GM19467 (cell line): ENCODE measurements at regions not wholly inside any gene's neighbourhood (a gene's known extent, or its start where the extent isn't known, plus 50 kb on each side); places are given as distances from the start of the nearest gene placed in this dataset.

Experiments
- ATAC-seq: cut with Tn5 transposase; IDR thresholded peaks from one replicate; pipeline ENCODE4 v1.9.1; 2021; ENCODE audit warnings: mild to moderate bottlenecking, moderate library complexity; ENCODE audit not compliant: unreplicated experiment

DNA sequence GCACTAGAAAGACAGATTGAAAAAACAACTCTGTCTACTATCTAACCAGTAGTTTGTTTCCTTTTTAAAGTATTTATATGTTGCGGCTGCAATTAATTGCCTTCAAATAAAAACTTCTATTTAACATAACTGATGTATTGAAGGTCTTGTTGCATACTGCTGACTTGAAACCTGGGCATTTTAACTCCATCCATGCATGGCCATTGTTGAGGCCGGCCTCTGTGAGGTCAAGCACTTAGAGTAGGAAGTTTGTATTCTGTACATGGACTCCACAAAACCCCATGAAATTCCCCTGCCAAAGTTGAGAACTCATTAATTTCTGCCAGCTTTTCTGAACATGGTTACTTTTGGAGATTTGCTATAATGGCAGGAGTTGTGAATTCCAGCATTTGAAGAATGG is 150.6 kb downstream of the GAS1 start:
- ATAC-seq: no peak

DNA sequence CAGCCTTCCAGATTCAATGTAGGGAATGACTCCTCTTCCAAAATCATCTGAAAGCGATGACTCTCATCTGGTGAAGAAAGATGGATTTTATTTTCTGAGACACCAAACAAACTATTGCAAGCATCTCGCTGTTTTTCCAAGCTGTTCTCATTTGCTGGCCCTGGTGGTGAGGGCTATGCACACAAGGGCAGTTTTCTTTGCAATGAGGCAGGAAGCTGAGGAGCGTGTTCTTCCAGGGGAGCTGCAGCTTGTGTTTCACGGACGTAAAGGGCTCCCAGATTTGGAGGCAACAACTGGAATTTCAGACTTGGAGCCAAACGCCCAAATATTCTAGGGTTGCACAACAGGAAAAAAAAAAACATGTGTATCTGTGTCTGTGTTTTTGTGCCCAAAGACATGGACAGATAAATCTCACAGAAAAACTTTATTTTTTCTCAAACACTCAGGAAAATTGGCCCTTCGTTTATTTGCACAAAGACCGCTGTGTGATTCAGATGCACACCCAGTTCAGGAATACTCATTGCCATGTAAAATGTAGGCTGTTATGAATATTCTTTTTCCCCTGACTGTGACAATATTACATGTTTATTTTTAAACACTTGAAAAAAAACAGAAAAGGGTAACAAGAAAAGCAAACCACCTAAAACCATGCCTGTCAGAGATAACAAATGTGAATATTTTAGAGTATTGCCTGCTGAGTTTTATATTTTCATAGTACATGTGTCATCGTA is 151.3 kb downstream of the GAS1 start:
- ATAC-seq: no peak

DNA sequence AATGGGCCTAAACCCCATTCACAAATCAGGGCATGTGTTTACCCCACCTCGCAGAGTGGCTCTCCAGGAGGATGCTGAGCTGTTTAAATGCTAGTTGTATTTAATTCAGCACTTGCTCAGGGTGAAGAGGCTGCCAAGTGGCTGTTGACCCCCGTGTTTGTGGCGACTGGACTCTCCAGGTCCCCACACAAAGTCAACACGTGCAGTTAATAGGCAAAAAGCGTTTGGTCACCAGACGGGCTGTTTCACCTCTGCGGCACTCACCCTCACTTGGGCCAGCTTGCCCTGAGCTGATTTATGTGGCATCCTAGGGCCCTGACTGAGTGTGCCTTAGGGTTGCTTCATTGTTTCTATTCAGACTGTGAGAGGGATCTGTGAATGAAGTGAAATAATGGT is 152.3 kb downstream of the GAS1 start:
- no peak for ATAC-seq

DNA sequence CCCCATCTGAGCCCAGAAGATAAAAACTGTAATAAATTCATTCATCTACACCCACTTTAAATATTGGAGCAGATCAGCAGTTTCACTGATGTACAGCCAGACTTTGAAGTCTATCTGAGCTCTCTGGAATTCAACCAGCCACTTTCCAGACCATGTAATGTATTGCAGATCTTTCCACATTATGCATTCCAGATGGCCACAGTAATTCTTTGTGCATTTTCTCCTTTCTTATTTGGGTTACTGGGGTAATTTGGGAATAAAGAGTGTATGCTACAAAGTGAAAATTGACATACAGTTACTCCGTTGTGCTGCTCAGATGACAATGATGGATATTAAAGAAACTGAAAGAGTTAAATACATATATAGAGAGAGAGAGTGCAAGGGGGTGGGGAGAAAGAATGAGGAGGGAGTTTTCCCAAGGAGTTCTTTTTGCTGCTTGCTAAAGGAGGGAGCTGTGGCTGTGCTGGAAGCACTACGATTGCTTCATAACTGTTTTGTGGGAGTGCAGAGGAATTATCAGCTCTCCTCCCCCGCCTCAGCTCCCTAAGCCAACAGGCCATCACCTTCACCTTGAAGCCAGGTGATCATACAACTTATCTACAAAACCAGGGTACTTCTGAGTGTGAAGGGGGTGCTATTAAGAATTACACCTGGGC is 152.8 kb downstream of the GAS1 start:
- ATAC-seq: no peak

DNA sequence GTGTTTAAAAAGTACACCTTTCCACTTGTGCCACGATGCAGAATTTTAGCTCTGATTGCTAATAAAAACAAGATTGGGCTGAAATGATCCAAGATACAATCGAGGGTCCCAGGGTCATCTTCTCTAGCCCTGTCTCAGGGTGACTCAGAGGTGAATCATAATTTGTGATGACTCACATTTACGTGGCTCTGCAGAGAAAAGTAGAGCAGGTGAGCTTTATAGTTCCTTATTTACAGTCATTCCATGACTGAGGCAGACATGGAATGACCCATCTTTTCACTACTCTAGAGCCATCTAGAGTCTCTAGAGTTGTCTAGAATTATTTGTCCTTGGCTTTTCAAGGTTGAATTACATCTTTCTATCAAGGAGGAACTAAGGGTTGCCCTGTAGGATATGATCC is 155.2 kb downstream of the GAS1 start:
- no peak for ATAC-seq

DNA sequence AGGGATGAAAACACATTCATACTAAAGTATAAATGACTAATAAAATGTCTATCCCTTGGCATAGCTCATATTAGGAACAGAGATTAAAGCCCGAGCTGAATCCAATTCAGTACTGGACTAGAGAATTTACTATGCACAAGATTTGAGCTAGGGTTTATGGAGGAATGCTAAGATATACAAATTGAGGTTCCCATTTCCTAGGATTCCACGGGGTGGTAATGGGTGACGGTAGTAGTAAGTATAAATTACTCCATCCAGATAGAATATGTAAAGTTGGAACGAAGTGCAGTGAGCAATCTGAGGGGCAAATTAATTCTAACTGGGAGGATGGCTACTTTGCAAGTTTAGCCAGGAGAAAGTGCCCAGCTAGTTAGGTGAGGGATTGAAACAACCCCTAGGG is 156.5 kb downstream of the GAS1 start:
- ATAC-seq: no peak

DNA sequence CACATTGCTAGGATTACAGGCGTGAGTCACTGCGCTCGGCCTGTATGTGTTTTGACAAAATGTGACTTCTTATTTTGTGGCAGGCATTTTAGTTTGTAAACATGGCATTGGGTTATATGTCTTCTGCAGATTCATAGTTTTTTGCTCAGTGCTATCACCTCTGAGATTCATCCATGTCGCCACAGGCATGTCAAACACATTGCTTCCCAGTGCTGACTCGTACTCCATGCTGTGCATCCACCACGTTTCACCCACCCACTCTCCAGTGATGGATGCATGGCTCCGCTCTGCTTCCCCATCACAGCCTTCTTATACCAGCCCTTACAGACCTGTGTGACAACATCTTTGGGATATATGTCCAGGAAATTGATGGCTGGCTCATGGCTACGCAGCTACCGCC is 158.8 kb downstream of the GAS1 start:
- ATAC-seq: no peak

DNA sequence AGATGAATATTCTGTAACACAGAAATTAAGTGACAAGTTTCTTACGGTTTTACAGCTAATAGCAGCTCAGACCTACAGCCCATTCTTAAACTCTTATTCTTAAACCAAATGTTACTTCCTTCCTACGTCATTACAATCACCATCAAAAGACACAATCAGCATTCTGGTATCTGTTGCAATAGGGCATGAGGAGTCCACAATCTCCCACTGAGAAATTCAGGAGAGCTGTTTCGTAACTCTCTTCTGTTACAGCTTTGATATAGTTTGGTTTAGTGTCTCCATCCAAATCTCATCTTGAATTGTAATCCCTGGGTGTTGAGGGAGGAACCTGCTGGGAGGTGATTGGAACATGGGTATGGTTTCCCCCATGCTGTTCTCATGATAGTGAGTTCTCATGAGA is 163.4 kb downstream of the GAS1 start:
- no peak for ATAC-seq

DNA sequence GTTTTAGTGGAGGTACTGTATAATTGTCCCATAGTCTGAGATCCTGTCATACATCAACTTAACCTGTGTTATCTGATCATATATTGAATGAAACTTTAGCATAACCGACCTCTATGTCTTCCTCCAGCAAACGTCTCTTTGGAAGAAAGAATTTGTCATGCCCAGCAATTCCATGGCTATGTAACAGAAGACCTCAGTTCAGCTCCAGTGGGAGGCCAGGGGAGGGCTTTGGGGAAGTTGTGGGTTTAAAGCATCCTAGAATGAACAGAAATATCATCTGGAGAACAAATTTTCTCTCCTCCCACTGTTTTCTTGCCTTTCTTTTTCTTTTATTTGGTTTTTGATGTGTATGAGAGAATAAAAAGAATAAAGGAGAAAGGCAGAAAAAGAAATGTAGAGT is 164.5 kb downstream of the GAS1 start:
- no peak for ATAC-seq

DNA sequence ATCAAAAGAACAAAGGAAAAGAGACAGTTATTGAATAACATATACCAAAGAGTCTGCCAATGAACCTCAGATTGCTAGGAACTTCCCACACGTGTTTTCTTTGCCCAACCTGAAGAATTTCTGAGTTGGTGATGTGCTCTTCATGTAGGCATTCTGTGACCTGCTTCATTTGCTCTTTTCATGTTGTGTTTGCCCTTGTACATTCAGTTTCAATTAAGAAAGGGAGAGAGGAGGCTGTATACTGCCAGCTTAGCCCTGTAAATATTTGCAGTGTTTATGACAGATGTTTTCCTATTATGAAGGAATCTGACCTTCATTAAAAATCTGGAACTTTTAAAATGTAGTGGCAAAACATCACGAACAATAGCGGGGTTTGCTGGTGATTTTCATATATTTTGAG is 168.5 kb downstream of the GAS1 start:
- ATAC-seq: no peak

DNA sequence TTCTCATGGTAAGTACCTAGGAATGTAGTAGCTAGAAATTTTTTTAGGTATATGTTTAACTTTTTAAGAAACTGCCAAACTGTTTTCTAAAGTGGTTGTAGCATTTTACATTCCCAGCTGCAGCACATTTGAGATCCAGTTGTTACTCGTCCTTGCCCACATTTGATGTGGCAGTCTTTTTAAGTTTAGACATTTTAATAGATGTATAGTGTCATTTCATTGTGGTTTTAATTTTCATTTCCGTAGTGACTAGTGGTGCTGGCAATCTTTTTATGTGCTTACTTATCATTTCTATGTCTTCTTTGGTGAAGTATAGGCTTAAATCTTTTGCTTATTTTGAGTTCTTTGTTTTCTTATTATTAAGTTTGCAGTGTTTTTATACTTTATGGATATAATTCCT is 171.6 kb downstream of the GAS1 start:
- no peak for ATAC-seq

DNA sequence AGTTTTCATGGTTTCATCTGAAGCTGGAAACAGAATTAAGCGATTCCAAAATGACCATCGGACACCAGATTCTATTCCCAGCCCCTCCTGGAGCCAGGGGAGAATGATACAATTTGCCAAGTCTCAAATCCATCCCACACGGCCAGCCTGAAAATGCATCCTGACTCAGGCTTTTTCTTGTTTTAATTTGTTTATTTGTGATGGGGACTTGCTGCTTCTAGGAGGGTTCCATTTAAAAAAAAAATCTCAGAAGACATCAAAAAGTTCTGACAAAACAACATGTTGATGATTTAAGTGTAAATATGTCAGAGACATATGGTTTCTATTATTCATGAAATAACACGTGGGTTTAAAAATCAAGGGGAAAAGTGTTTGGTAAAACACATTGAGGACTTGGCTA is 173.2 kb downstream of the GAS1 start:
- ATAC-seq: no peak

DNA sequence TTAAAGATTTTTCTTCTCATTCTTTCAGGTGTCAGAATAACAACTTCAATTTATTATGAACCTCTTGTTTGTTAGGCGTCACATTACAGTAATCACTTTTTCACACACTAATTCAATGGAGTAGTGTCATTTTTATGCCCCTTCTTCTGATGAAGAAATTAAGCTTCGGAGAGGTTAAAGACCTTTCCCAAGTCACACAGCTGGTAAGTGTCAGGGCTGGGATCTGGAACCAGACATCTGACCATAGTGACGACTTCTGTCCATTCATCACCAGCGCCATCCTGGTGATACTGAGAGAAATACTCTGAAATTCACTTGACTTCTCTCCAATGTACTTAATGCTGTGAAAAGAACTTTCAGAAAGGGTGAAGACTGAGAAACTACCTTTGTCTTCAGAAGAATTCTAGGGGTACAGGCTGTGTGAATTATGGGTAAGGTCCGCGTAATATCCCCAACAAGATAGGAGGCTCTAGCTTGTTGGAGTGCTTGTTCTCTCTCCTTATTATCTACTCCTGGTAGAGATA is 173.8 kb downstream of the GAS1 start:
- no peak for ATAC-seq

DNA sequence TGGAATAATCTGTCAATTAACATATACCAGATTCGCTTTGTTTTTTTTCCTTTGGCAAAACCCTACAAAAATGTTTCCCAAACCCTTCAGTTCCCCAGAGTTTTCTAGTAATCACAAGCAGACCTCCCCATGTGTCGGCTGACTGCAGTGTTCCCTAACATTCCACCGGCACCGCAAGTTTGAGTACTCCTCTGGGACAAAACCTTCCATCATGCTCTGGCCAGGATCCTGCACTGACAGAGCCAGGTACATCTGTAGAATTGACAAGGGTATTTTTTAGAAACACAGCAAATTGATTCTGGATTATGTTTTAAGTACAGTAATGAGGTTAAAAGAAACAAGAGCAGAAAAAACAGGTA is 174.7 kb downstream of the GAS1 start:
- no peak for ATAC-seq

DNA sequence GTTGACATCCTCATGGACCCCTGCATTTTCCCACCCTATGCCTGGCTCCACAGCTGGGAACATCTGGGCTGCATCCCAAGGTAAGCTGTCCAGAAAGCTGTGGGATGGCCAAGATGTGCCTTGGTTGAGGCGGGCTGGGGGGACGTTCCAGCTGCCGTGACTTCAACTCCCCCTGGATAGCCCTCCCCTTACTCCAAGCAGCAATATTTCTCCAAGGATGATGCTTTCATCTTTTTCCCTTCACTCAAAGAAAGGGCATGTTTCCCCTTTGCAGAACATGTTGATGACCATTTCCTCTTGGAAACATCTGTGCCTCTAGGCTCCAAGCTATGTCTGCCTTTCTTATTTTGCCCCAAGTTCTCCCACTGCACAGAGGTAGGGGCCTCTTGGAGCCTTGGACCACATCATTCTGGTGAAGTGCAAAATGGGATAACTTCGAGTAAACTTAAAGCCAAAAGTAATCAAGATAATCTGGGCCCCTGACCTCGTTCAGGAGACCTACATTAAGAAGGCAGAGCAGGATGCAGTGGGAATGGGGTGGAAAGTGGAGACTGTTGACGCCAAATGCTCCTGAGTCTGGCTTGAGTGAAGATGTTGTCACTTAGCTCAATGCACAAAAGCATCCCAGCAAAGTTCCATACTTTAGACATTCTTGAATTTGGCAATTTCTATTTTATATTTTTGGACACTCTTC is 175.2 kb downstream of the GAS1 start:
- no peak for ATAC-seq

DNA sequence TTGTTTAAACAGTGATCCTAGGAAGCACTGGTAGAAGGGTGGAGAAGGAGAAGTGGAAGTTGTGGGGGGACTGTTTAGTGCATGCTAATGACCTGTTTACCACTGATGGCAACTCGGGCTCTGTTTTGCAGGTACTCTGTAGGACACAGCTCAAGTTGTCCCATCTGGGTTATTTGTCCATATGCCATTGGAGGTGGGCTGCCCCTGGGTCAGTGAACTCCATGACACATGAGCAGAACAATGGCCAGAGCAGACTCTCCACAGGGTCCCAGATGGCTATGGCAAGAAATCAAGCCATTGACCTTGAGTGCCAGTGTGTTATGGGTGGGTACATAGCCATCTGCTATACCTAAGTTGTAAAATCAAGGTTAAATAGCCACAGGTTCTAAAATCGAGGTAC is 175.9 kb downstream of the GAS1 start:
- ATAC-seq: no peak

DNA sequence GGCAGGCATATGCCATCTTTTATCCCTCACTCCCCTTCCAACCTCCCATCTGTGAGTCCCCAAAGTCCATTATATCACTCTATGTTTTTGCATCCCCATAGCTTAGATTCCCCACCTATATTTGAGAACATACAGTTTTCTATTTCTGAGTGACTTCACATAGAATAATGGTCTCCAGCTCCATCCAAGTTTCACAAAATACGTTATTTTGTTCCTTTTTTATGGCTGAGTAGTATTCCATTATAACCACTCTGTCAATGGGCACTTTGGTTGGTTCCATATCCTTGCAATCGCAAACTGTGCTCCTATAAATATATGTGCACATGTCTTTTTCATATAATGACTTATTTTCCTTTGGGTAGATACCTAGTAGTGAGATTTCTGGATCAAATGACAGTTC is 178.6 kb downstream of the GAS1 start:
- no peak for ATAC-seq

DNA sequence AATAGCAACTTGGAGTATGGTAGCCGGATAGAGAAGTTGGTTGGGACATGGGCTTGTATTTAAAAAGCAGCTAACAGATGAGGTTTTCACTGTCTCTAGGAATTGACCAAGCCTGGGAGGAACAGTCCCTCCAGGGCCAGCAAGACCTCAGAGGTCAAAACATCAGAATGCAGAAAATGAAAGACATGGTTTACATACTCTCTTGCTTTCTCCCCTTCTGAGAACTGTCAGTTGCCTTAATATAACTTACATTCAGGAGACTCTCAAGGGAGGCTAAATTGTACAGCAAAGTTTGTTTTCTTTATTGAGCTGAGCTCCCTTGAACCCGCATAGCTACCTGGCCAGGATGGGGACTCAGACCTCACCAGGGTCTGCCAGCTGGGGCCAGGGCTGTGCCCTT is 179.3 kb downstream of the GAS1 start:
- ATAC-seq: no peak

DNA sequence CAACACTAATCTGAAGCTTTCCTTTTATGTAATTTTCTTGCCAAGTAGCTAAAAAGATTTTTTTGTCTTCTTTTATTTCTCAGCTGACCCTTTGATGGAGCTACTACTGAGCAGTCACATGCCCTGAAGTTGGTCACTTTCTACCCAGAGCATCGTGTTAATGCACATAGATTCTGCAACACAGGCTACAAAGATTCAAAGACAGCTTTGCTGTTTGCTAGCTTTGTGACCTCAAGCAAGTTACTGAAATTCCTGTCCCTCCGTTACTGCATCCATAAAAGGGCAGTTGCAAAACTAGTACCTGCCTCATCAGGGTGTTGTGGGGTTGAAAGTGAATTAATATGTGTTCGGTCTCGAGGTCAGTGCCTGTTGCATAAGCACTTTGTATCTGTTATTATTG is 179.9 kb downstream of the GAS1 start:
- ATAC-seq: no peak

DNA sequence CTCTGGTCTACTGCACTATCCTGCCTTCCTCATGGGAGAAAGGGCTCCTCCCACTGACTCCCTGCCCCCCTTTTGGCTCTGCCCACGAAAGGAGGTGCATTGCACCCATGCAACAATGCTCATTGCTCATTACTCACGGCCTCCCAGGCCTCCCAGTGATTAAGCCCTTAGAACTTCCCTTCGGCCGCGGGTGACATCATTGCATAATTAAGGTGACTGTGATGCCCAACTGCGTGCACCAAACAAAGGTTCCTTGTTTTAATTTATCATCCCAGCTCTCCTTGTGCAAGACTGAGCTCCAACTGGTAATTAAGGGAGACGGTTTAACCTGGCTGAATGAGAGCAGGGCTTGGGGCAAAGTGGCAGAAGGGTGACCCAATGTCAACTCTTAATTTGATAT is 180.4 kb downstream of the GAS1 start:
- no peak for ATAC-seq

DNA sequence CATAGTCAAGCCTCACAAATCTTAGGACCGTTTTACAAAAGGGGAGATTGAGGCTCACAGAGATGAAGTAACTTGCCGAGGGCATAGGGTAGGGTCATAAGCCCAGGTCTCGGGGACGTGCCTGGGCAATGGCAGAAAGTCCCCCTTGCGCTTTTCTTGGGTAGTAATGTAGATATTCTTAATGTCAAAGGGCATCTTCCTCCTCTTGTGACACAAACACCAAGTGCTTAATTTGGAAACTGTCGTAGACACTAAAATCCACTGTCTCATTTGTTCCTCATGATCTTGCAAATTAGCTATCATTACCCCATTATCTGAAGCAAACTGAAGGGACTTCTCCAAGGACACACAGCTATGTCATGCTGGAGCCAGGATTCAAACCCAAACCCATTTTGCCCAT is 180.8 kb downstream of the GAS1 start:
- ATAC-seq: no peak

DNA sequence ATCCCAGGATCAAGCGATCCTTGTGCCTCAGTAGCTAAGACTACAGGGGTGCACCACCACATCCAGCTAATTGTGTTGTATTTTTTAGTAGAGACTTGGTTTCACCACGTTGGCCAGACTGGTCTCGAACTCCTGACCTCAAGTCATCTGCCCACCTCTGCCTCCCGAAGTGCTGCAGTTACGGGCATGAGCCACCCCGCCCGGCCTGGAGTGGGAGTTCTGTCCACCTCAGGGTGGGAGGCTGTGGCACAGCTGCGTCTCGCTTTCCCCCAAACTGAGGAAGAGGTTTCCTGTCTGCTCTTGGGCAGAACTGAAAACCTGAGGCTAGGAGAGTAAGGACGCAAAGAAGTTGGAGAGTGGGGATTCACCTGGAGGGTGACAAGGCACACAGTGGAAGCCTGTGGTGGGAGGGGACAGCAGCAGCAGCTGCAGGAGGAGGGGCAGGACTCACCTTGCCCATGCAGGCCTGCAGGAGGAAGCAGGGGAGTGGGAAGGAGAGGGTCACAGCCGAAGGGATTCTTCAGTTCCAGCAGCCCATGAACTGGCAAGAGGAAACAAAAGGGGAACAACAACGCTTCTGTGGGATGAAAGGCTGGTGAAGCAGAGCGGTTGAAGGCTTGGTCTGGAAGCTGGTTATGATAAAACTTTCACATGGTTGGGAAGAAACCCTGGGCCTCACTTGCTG is 181.4 kb downstream of the GAS1 start:
- ATAC-seq: no peak
